ENCODE measurements at regions not wholly inside any gene's neighbourhood (a gene's known extent, or its start where the extent isn't known, plus 50 kb on each side); places are given as distances from the start of the nearest gene placed in this dataset.
"Not testable (repeated sequence)": the region's sequence is repeated elsewhere in the genome, so short reads cannot be mapped to it uniquely, and the experiment has no call there.

DNA sequence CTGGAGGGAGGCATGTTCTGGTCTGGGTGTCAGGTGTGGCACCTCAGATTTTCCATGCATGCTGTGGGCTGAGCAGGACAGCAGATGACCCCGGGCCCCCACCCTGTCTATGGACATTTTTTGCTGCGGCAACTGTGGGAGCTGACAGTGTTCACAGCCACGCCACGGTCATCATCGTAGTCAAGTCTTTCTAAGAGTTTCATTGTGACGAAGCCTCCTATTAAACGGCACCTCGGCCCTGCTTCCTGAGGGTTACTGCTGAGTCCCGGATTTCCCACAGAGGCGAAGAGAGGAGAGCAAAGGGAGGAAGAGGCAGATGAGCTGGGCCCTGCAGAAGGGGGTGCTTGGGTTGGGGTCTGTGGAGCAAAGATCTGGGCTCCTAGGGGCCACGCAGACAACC lies 152.1 kb upstream of the POTEB2 start:
- DNase-seq: not testable (repeated sequence)

DNA sequence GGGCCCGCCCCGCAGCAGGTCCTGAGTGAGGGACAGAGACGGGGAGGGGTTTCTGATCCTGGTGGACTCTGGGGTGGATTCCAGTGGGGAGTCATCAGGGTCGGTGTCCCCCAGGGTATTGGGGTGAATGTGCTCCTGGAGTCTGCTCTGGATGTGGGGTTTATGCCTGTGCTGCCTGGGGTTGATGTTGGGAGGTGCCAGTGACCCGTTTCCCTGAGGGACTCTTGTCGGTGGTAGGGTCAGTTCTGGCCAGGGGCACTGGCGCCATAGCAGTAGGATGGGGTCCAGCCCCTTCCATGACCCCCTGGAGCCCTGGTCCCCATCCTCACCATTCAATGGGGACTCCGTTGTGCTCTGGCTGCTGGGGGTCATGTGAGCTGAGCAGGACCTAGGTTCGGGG lies 151.2 kb upstream of the POTEB2 start:
- not testable (repeated sequence) for DNase-seq

DNA sequence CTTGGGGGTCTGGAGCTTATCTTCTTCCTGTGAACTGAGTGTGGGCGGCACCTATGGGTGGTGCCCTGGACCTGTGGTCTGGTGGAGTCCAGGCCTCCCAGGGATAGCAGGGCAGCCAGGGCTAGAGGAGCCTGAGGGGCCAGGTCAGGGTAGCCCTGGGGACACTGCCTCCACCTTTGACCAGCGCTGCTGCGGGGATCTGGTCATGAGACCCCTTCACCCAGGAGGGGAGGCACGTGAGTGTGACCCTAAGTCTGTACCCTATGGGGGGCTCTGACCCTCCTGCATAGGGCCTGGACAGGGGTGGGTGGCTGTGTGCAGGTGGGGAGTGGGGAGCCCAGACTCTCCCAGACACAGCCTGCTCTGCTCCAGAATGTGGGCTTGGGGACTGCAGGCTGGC lies 150.5 kb upstream of the POTEB2 start:
- DNase-seq: not testable (repeated sequence)

DNA sequence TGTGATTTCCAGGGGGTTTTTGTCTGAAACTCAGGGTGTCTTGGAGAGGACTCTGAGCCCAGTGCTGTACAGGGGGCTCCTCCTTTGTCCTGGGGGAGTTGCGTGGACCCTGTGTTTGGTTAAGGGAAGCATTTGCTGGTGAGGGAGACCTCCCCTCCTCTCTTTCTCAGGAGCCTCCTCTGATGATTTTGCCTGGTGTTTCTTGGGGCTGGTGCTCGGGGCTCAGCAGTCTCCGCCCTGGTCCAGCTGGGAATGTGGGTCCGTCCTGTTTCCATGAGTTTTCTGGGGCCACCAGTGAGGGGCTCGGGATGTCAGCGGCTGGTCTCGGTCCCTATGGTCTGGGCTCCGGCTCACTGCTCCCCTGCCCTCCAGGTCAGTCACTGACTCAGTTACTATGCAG lies 149.1 kb upstream of the POTEB2 start:
- not testable (repeated sequence) for DNase-seq

DNA sequence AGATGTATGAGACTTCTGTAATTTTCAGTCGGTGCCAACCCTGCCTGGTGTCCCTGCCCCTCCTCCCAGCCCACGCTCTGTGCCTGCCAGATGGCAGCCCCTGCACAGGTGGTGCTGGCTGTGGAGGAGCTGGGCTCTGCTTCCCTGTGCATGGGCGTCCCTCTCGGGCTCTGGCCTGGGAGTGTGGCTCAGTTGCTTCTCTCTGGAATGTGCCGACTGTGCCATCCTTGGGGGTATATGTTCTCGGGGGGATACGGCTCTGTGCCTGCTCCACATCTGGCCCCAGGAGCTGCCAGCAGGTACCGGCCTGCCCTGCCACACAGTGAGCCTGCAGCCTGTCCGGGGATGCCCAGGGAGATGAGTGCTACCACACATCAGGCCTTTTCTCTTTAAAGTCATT lies 147.2 kb upstream of the POTEB2 start:
- not testable (repeated sequence) for DNase-seq

DNA sequence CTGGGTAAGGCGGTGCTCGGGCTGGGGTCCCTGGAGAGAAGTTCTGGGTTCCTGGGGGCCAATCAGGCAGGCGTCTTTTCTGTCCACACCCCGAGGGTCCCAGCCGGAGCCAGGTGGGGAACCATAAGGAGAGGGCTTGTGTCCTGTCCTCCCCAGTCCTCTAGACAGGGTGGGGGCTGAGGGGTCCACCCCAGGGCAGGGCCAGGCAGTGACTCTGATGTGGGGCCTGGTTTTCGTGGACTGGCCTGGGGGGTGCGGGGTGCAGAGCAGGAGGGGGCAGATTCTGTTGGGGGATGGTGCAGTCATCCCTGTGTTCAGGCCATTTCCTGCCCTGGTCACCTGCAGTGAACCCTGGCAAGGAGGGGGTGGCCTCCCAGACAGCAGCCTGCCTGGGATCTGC lies 143.5 kb upstream of the POTEB2 start:
- not testable (repeated sequence) for DNase-seq

DNA sequence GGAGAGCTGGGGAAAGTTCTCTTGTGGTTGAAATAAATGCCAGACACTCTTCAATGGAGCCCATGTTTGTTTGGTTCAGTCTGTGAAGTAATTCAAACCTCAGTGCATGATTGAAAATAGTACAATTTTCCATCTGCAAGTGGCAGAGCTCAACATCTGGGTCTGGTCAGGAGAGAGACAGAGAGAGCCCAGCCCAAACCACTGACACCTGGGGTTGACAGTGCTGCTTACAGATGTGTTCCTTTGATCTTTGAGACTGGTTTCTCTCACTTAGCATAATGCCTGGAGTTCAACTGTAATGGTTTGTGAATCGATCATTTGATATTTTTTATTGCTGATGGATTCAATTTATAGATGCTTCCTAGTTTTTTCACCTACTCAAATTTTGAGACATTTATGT lies 137.3 kb upstream of the POTEB2 start:
- not testable (repeated sequence) for DNase-seq

DNA sequence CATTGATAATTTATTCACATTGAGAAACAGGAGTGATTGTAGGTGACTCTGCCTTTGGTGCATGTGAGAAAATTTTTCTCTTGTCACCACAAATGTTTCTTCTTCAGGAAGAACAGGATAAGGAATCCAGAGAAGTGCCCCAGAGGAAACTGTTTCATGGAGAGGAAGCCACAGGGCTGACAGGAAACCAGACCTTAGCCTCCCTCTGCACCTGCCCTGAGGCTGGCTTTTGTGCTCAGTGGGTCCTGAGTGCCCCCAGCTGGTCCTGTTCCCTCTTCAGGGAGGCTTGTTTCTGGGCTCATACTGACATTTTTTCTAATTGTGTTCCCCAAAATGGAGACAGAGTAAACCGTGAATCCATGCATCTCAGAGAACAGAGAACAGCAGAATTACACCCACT lies 135.8 kb upstream of the POTEB2 start:
- not testable (repeated sequence) for DNase-seq

DNA sequence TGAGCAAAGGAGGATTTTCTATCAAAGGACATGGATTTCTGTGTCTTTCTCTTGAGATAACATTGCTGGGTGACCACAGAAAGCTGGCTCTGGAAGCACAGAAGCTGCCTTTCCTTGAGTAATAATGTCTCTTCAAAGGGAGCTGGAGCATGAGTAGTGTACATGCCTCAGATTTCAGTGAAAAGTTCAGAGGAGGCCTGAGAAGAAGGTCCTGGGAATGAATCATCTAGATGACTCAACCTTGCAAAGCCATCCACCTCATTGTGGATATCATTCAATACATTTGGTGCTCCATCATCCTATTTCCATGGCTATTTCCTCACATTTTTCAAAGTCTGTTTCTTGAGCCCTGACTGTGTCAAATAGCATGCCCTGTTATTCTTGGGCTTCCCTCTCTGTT lies 125.6 kb upstream of the POTEB2 start:
- DNase-seq: not testable (repeated sequence)

DNA sequence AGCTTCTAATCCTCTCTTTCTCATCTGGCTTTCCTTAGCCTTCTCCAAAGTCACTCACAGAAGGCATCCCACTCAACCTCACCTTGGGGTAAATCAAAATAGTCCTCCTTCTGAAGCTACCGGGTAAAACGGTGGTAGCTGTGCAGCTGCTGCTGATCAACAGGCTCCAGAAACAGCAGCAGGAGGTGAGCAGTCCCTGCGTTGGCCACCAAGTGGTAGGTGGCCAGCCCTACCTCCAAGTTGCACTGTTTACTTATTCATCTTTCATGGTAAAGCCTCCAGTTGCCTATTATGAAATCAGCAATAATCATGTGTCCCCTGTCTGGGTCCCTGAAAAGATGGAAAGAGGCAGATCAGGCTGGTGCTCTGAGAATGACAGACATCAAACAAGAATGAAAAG lies 125.1 kb upstream of the POTEB2 start:
- not testable (repeated sequence) for DNase-seq

DNA sequence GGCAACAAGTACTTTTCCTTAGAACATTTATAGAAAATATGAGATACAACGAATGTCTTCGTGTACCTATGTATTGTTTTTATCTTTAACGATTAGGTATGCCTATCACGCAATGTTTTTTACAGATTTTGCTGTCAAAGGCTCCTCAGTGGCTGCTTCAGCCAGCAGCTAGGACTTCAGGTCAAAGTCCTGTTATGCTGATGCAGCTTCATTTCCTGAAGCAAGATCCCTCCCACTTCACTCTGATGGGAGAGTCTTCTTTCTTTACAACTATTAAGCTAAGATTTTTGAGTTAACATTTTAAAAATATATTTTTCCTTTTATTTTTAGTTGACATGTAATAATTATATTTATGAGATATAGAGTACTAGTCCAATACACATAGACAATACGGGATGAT lies 120.7 kb upstream of the POTEB2 start:
- not testable (repeated sequence) for DNase-seq

DNA sequence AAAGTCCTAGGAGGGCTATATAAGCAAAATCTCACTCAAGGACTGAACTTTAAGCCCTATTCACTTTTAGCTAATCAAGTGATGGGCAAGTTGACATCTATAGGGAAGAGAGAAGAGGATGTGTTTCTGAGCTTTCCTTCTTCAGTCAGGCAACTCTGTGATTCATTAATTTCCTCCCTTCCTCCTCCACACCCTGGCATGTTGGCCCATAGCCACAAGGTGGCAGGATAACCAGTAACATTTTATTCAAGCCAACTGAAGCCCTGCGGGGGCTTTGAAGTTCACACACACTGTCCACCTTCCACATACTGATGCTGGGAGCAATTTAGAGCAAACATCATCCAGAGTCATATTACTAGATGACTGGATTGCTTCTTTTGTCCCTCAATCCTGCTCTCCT lies 111.9 kb upstream of the POTEB2 start:
- DNase-seq: not testable (repeated sequence)

DNA sequence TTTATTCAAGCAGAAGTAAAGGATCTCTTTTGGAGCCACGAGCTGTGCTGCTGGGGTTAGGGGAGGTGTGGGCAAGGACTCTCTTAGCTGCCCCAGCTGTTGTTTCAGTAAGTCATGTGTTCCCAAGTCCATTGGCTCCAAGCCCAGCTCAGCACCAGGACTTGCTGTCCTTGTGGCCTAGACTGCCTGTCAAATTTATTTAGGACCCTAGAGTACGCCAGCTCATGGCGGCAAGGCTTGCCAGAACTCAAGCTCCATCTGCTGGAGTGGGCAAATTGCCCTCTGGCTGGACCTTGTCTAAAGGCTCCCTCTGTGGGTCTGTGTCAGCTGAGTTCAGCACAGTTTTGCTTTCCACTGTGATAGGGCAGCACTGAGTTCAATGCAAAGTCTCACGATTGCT lies 106.6 kb upstream of the POTEB2 start:
- not testable (repeated sequence) for DNase-seq

DNA sequence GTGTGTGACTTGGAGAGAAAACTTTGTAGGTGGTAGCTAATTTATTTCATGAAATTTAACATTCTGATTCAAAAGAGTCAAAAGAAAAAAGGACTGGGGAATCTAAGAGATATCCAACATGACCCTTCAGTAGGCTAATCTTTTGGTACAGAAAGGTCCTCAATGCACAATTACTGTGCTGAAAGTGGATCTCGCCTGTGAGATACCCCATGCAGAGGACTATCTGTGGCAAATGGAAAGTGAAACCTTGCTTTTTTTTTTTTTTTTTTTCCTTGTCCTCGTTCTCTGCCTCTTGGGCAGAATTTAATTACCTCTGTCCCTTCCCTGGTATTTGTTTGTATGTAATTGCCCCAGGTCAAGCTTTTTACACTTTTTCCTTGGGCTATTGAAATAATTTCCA lies 93.2 kb upstream of the POTEB2 start:
- not testable (repeated sequence) for DNase-seq

DNA sequence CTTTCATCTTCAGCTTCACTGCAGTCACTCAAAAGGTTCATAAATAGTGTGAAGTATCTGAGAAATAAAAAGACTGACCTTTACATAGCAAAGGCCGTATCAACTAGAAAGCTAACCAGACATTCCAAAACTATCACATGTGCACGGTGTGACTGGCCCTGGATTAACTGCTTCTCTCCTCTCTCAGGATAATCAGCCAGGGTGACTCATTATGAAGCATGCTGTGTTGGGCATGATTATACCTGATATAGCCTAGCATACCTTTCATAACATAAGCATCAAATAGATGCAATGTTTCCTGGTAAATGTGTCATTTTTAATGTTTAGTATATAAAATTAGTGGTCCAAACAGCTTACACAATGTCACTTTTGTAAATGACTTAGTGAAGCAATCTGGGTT lies 63.2 kb upstream of the POTEB2 start:
- not testable (repeated sequence) for DNase-seq
